ENCODE measurements at regions not wholly inside any gene's neighbourhood (a gene's known extent, or its start where the extent isn't known, plus 50 kb on each side); places are given as distances from the start of the nearest gene placed in this dataset.
"Not testable (repeated sequence)": the region's sequence is repeated elsewhere in the genome, so short reads cannot be mapped to it uniquely, and the experiment has no call there.

- DNase-seq, result no peak
Observed at GRCh38 chr5:108696951-108697715, 50.6 kb upstream of the FER start.

DNA sequence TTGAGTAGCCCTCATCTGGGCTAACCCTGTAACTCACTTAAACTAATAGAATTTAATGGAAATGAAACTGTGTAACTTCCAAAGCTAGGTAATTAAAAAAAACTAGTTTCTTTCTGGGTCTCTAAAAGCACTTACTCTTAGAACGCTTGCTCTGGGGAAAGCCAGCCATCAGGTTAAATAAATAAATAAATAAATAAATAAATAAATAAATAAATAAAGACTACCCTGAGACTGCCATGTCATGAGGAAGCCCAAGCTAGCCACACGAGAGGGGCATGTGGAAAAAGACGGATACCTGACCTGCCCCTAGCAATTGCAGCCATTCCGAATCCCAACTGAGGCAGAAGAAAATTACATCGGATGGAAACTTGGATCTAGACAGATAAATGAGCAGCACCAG lies 51.3 kb upstream of the FER start:
- DNase-seq, result no peak

DNA sequence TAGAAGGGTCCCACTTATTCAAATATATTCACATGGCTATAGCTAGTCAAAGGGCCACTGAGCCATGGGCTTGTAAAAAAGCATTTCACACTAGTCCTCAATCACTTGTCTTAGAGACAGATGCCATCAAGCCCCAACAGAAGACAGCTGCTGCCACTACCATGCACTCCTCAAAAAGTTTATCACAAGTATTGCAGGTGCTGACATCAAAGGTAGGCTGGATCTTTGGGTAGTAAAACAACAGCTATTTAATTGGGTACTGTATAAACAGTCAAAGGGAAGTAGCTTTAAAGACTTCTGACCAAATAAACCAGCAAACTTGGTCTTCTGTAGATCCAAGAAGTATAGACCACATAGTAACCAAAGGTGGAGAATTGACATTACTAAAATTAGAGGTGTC lies 59.2 kb upstream of the FER start:
- no peak for DNase-seq

- DNase-seq, result no peak
Observed at GRCh38 chr5:108687595-108688200, 60.0 kb upstream of the FER start.

GRCh38 chr5:108686676-108687075 lies 61.0 kb upstream of the FER start:
- no peak for DNase-seq

- not testable (repeated sequence) for DNase-seq
Observed at GRCh38 chr5:108685448-108686216, 62.1 kb upstream of the FER start.

GRCh38 chr5:108681079-108681921 lies 66.4 kb upstream of the FER start:
- peak; percentile 27 for DNase-seq

DNA sequence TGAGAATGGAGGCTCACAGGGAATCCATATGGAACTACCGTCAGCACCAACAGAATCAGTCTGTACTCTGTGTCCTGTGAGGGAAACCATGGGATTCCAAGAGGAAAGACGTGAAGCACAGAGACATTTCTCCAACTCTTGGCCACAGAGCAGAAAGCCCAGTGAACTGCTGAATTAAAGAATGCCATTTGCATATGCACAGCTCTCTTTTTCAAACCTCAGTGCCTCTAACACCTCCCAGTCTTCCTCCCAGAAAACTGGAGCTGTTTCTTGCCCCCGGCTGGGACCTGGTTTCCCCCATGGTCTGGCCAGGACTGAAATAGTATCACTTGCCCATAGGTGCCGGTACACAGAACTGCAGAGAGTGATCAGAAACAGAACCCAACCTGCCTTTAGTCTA lies 69.6 kb upstream of the FER start:
- no peak for DNase-seq

DNA sequence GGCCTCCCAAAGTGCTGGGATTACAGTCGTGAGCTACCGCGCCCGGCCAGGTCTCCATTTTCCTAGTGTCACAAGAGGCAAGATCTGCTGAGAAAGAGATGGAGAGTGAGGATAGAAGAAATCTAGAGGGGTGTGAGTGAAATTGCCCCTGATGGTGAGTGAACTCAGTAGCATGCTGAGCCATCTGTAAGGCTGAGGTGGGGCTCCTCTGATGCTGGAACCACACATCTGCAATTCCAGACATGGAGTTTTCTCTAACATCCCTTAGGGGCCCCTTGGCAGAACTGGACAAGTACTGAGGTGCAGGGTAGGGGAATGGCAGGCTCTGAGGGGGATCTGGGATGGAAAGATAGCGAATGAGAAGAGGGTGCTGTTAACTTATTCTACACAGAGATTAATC lies 72.0 kb upstream of the FER start:
- no peak for DNase-seq

DNA sequence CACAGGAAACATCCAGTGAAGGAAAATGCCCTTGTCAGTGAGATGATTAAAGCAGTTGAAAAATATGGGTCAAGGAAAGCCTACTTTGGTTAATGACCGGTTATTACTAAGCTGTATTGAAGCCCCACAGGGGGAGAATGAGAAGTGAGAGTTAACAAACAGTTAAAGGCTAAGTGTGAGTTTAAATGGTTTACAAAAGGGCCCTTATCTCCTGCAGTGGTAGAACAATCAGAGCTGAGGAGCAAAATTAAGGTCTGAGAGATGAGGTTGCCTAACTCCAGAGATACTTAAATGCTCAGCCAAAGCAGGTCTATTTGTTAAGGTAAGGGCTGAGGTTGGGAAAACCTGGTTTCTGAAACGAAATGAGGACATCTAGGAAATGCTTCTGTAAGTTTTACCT lies 75.1 kb upstream of the FER start:
- DNase-seq, result no peak

- DNase-seq, result no peak
Observed at GRCh38 chr5:108670591-108671289, 77.0 kb upstream of the FER start.

GRCh38 chr5:108669462-108669861 lies 78.2 kb upstream of the FER start:
- no peak for DNase-seq

- DNase-seq, result no peak
Observed at GRCh38 chr5:108661590-108662219, 86.0 kb upstream of the FER start.

- no peak for DNase-seq
Observed at GRCh38 chr5:108661024-108661423, 86.7 kb upstream of the FER start.

DNA sequence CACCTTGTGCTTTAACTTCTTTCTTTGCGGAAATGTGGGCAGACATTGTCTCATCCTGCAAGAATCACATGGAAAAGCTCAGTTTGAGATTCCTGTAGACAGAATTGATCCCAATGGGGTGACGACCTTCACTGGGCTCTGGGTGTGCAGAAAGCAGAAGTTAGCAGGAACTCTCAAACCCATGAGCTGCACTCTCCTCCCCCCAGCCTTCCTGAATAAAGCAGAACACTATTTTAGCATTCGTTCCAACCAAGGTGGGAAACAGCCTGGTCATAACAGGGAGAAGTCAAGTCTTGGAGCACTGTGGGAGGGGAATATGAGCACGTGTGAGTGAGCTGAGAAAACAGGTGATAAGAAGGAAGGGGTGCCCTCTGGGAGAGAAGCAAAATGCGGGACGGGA lies 87.4 kb upstream of the FER start:
- no peak for DNase-seq

- DNase-seq, result no peak
Observed at GRCh38 chr5:108659531-108659930, 88.2 kb upstream of the FER start.

DNA sequence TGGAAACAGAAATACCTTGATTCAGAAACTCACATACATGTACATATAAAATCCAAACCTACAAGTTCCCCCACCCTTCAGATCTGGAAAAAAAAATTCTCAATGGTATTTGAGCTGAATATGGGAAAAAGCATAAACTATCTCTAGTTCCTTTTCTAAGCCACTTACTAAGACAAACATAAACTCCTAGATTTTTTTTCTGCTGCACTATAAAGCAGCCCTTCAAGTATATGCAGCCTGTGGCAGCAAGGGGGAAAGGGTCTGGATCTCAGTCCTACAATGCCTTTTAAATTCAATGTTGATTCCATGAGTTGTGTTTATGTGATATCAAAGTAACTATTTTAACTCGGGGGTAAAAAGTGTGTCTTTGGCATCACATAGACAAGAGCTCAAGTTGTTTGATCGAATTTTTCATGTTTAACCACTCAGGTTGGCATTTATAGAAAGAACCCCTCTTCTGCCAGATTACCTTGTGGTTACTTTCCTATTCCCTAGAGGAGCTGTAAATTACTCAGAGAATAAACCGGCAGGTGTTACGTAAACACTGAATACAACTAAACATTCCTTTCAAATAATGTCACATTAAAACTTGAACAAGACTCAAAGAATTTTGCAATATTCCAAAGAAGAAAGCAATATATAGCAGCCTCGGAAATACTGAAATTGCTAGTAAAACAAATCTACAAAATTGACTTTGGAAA lies 91.8 kb upstream of the FER start:
- DNase-seq, result no peak

DNA sequence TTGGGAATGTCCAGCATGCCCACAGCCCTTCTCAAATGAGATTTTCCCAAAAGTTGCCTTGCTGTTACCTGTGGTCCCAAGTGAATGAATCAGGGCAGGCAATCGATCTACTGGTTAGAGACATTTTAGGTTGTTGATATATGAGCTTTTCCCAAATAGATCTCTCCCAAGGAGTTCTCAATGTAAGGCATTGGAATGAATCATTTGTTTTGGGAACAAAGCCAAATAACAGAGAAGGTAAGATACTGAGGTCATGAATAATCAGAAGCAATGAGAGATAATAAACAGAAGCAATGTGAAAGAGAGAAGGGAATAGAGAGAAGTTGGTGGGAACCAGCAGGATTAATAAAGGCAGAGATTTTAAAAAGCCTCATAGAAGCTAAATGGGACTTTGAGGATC lies 93.6 kb upstream of the FER start:
- no peak for DNase-seq

DNA sequence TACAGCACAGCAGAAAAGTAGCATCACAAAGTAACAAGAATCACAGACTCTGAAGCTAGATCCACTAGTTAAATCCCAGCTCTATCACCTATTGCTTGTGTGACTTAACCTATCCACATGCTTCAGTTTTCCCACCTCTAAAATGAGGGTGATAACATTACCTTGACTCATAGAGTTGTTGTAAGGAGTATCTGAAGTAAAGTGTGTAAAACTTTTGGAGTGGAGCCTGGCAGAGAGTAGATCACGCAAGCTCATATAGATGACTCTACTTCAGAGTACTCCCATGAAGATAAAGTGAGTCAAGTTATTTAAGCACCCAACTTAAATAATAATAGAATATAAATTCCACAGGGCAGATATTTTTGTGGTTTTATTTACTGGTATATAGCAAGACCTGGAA lies 94.5 kb upstream of the FER start:
- DNase-seq, result no peak

DNA sequence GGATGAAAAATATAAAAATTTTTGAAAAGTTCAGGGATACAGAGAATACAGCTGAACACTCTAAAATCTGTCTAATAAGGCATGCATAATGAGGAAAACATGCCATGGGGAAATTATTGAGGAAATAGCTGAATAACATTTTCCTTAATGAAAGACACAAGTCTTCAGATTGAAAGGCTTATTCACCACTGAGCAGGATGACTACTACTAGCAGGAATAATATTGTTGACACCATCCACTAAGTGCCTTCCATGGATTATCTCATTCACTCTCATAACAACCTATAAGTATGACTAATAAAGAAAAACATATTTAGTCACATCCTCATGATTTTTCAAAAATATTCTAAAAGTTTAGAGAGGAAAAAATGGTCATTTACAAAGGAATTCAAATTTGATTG lies 96.7 kb upstream of the FER start:
- DNase-seq, result no peak

- no peak for DNase-seq
Observed at GRCh38 chr5:108649646-108650045, 98.1 kb upstream of the FER start.

All from central memory CD4-positive, alpha-beta T cell (primary cell).